HG03439 (cell line): ENCODE measurements at regions not wholly inside any gene's neighbourhood (a gene's known extent, or its start where the extent isn't known, plus 50 kb on each side); places are given as distances from the start of the nearest gene placed in this dataset.

Experiments
- ATAC-seq: cut with Tn5 transposase; IDR thresholded peaks from one replicate; pipeline ENCODE4 v1.9.1; 2021; ENCODE audit warnings: mild to moderate bottlenecking, moderate library complexity; ENCODE audit not compliant: unreplicated experiment

- ATAC-seq = no peak
Observed at GRCh38 chr4:92100975-92101374, 202.8 kb upstream of the GRID2 start.

GRCh38 chr4:92101737-92102172 is 202.0 kb upstream of the GRID2 start:
- no peak for ATAC-seq

- no peak for ATAC-seq
Observed at GRCh38 chr4:92104506-92104905, 199.3 kb upstream of the GRID2 start.

GRCh38 chr4:92106816-92107215 is 196.9 kb upstream of the GRID2 start:
- no peak for ATAC-seq

- no peak for ATAC-seq
Observed at GRCh38 chr4:92111493-92111892, 192.3 kb upstream of the GRID2 start.

- ATAC-seq = no peak
Observed at GRCh38 chr4:92112805-92113204, 191.0 kb upstream of the GRID2 start.

- ATAC-seq = no peak
Observed at GRCh38 chr4:92120810-92121498, 182.8 kb upstream of the GRID2 start.

- no peak for ATAC-seq
Observed at GRCh38 chr4:92122911-92123310, 180.9 kb upstream of the GRID2 start.

- ATAC-seq = no peak
Observed at GRCh38 chr4:92128676-92129075, 175.1 kb upstream of the GRID2 start.

GRCh38 chr4:92129408-92129994 is 174.3 kb upstream of the GRID2 start:
- ATAC-seq = no peak

GRCh38 chr4:92136434-92136833 is 167.3 kb upstream of the GRID2 start:
- no peak for ATAC-seq

- ATAC-seq = no peak
Observed at GRCh38 chr4:92163348-92163747, 140.4 kb upstream of the GRID2 start.

GRCh38 chr4:92170340-92170739 is 133.4 kb upstream of the GRID2 start:
- no peak for ATAC-seq

GRCh38 chr4:92172203-92172602 is 131.6 kb upstream of the GRID2 start:
- no peak for ATAC-seq

GRCh38 chr4:92175250-92175649 is 128.5 kb upstream of the GRID2 start:
- no peak for ATAC-seq

- no peak for ATAC-seq
Observed at GRCh38 chr4:92182006-92182735, 121.6 kb upstream of the GRID2 start.

GRCh38 chr4:92182736-92183407 is 120.9 kb upstream of the GRID2 start:
- no peak for ATAC-seq

- no peak for ATAC-seq
Observed at GRCh38 chr4:92183825-92184224, 119.9 kb upstream of the GRID2 start.

GRCh38 chr4:92184566-92184965 is 119.2 kb upstream of the GRID2 start:
- no peak for ATAC-seq

GRCh38 chr4:92186239-92186638 is 117.5 kb upstream of the GRID2 start:
- no peak for ATAC-seq

- no peak for ATAC-seq
Observed at GRCh38 chr4:92189146-92189545, 114.6 kb upstream of the GRID2 start.

GRCh38 chr4:92198711-92199110 is 105.1 kb upstream of the GRID2 start:
- ATAC-seq = no peak
